Activated naive CD4-positive, alpha-beta T cell treated with anti-CD3 and anti-CD28 coated beads for 36 hours (primary cell): ENCODE measurements at regions not wholly inside any gene's neighbourhood (a gene's known extent, or its start where the extent isn't known, plus 50 kb on each side); places are given as distances from the start of the nearest gene placed in this dataset.

Experiments
- CTCF ChIA-PET: fragments of 350-600 bp; sonication (Branson Sonifier 250); formaldehyde crosslinking; loops from one replicate; lab custom pipeline; 2021; ENCODE audit warnings: antibody characterized with exemption; lab: Charles Lee
- DNase-seq: peaks from one replicate; pipeline ENCODE4 v3.0.0-alpha.2; 2020
- H3K27ac Mint-ChIP-seq: one replicate; pipeline ENCODE4 v1.8.0; 2021; ENCODE audit warnings: mild to moderate bottlenecking, mixed read lengths
- H3K27me3 Mint-ChIP-seq: one replicate; pipeline ENCODE4 v1.8.0; 2021; ENCODE audit warnings: low read depth, mixed read lengths
- H3K36me3 Mint-ChIP-seq: one replicate; pipeline ENCODE4 v1.8.0; 2021; ENCODE audit warnings: low read depth, mixed read lengths
- H3K4me1 Mint-ChIP-seq: one replicate; pipeline ENCODE4 v1.8.0; 2021; ENCODE audit warnings: low read depth, mixed read lengths
- H3K4me3 Mint-ChIP-seq: one replicate; pipeline ENCODE4 v1.8.0; 2021; ENCODE audit warnings: mild to moderate bottlenecking, moderate library complexity, mixed read lengths
- H3K9me3 Mint-ChIP-seq: one replicate; pipeline ENCODE4 v1.8.0; 2021; ENCODE audit warnings: mixed read lengths
- intact Hi-C: fragments of 100-400 bp; cut with micrococcal nuclease; formaldehyde crosslinking; loops from one replicate; pipeline ENCODE4 v1.15.1; 2023

- H3K4me3 Mint-ChIP-seq, result no peak overlapping the region
- no peaks in the 10 kb centered on the region for H3K9me3 Mint-ChIP-seq
- H3K36me3 Mint-ChIP-seq, result no peaks in the 10 kb centered on the region
- H3K27me3 Mint-ChIP-seq, result peaks cover 54% of the 10 kb centered on the region
- CTCF ChIA-PET, result no interaction called here
- H3K4me1 Mint-ChIP-seq, result peaks cover 8% of the 10 kb centered on the region
- H3K27ac Mint-ChIP-seq, result no peak overlapping the region
- DNase-seq, result no peak
- intact Hi-C loops, result no loop called here
Measured at GRCh38 chr6:41467061-41467460, 79.1 kb upstream of the FOXP4 start.

- Mint-ChIP-seq H3K9me3 (no peaks in the 10 kb centered on the region), H3K36me3 (no peaks in the 10 kb centered on the region), H3K4me1 (peaks cover 8% of the 10 kb centered on the region), H3K4me3 (no peak overlapping the region), H3K27me3 (peaks cover 54% of the 10 kb centered on the region), H3K27ac (no peak overlapping the region)
- DNase-seq, result no peak
- intact Hi-C loops, result no loop called here
- CTCF ChIA-PET, result no interaction called here
Measured at GRCh38 chr6:41467627-41468404, 78.4 kb upstream of the FOXP4 start.

GRCh38 chr6:41469156-41470028, 76.8 kb upstream of the FOXP4 start:
- Mint-ChIP-seq H3K4me3 (peak overlapping the region; percentile 47), H3K27ac (no peak overlapping the region), H3K36me3 (no peaks in the 10 kb centered on the region), H3K9me3 (no peaks in the 10 kb centered on the region), H3K4me1 (peaks cover 8% of the 10 kb centered on the region), H3K27me3 (peaks cover 49% of the 10 kb centered on the region)
- CTCF ChIA-PET, result interaction anchor here (0.7 to 0.9 kb wide), 4 partner anchors 26 to 93 kb away, joined by 3 read pairs; no protein-coding TSS in a partner anchor
- intact Hi-C loops, result no loop called here
- no peak for DNase-seq

GRCh38 chr6:41470029-41470330, 76.2 kb upstream of the FOXP4 start:
- no peak for DNase-seq
- peaks cover 8% of the 10 kb centered on the region for H3K4me1 Mint-ChIP-seq
- CTCF ChIA-PET, result interaction anchor here (0.7 to 0.9 kb wide), 4 partner anchors 27 to 93 kb away, joined by 3 read pairs; no protein-coding TSS in a partner anchor
- H3K27me3 Mint-ChIP-seq, result peaks cover 46% of the 10 kb centered on the region
- H3K4me3 Mint-ChIP-seq, result peak overlapping the region; percentile 47
- no peaks in the 10 kb centered on the region for H3K9me3 Mint-ChIP-seq
- H3K27ac Mint-ChIP-seq, result no peak overlapping the region
- intact Hi-C loops, result no loop called here
- no peaks in the 10 kb centered on the region for H3K36me3 Mint-ChIP-seq

DNA sequence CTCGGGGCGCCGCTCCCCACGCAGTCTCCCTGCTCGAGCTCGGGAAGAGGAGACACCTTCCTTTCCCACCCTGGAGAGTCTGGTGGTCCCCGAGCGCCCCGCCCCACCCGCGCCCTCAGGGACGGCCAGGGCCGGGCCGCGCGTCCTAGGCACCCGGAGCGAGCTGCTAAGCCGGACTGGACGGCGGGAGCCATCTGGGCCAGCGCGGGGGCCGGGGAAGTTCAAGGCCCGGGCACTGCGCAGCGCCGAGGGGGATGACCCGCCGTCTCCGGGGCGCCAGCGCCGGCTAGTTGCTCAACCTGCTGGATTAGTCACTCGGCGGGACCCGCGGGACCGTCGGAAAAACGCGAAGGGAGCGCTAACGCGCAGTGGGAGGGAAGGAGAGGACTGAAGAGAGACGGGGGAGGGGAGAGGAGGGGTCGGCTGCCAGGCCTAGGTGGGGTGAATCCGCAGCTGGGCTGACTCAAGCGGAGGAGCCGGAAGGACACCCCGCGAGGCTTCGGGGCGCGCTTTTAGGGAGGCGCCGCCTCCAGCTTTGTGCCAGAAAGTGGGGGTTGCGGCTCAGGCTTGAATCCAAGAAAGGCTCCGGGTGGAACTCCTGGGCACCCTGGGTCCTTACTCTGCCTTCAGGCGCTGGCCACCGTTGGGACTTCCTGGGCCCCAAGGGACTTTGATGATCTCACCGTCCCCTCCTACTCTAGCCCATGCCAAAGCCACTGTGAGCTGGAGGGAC, 75.7 kb upstream of the FOXP4 start:
- intact Hi-C loops, result no loop called here
- peak; percentile 37 for DNase-seq
- H3K4me3 Mint-ChIP-seq, result no peak overlapping the region

GRCh38 chr6:41471064-41471895, 74.9 kb upstream of the FOXP4 start:
- H3K36me3 Mint-ChIP-seq, result no peaks in the 10 kb centered on the region
- peaks cover 8% of the 10 kb centered on the region for H3K4me1 Mint-ChIP-seq
- intact Hi-C loops, result no loop called here
- no peak overlapping the region for H3K4me3 Mint-ChIP-seq
- no peak for DNase-seq
- H3K9me3 Mint-ChIP-seq, result no peaks in the 10 kb centered on the region
- peaks cover 43% of the 10 kb centered on the region for H3K27me3 Mint-ChIP-seq
- no peak overlapping the region for H3K27ac Mint-ChIP-seq
- CTCF ChIA-PET, result interaction anchor here (0.8 kb wide), 1 partner anchor 13 kb away, joined by 3 read pairs; no protein-coding TSS in a partner anchor

More for the DNA sequence above, 75.7 kb upstream of the FOXP4 start:
- Mint-ChIP-seq H3K27me3 (peaks cover 46% of the 10 kb centered on the region), H3K9me3 (no peaks in the 10 kb centered on the region), H3K27ac (no peak overlapping the region), H3K4me1 (peaks cover 8% of the 10 kb centered on the region), H3K36me3 (no peaks in the 10 kb centered on the region)
- CTCF ChIA-PET, result interaction anchor here (0.7 to 0.9 kb wide), 4 partner anchors 27 to 94 kb away, joined by 3 read pairs; no protein-coding TSS in a partner anchor

- H3K4me3 Mint-ChIP-seq, result no peak overlapping the region
- H3K27ac Mint-ChIP-seq, result no peak overlapping the region
- DNase-seq, result no peak
- H3K9me3 Mint-ChIP-seq, result no peaks in the 10 kb centered on the region
- H3K36me3 Mint-ChIP-seq, result no peaks in the 10 kb centered on the region
- peaks cover 43% of the 10 kb centered on the region for H3K27me3 Mint-ChIP-seq
- CTCF ChIA-PET, result interaction anchor here (2.0 kb wide), 1 partner anchor 49 kb away, joined by 6 read pairs; no protein-coding TSS in a partner anchor
- intact Hi-C loops, result no loop called here
- H3K4me1 Mint-ChIP-seq, result peaks cover 8% of the 10 kb centered on the region
Measured at GRCh38 chr6:41474213-41474933, 71.8 kb upstream of the FOXP4 start.

GRCh38 chr6:41475164-41475563, 71.0 kb upstream of the FOXP4 start:
- H3K27me3 Mint-ChIP-seq, result peaks cover 36% of the 10 kb centered on the region
- no peaks in the 10 kb centered on the region for H3K9me3 Mint-ChIP-seq
- CTCF ChIA-PET, result interaction anchor here (2.0 kb wide), 1 partner anchor 49 kb away, joined by 6 read pairs; no protein-coding TSS in a partner anchor
- intact Hi-C loops, result no loop called here
- no peak for DNase-seq
- H3K27ac Mint-ChIP-seq, result no peak overlapping the region
- no peak overlapping the region for H3K4me3 Mint-ChIP-seq
- peaks cover 2% of the 10 kb centered on the region for H3K4me1 Mint-ChIP-seq
- no peaks in the 10 kb centered on the region for H3K36me3 Mint-ChIP-seq

GRCh38 chr6:41475737-41476357, 70.3 kb upstream of the FOXP4 start:
- no peak overlapping the region for H3K4me3 Mint-ChIP-seq
- intact Hi-C loops, result no loop called here
- DNase-seq, result no peak
- H3K36me3 Mint-ChIP-seq, result no peaks in the 10 kb centered on the region
- peaks cover 31% of the 10 kb centered on the region for H3K27me3 Mint-ChIP-seq
- H3K9me3 Mint-ChIP-seq, result no peaks in the 10 kb centered on the region
- no peak overlapping the region for H3K27ac Mint-ChIP-seq
- no peaks in the 10 kb centered on the region for H3K4me1 Mint-ChIP-seq
- CTCF ChIA-PET, result interaction anchor here (2.0 kb wide), 1 partner anchor 50 kb away, joined by 6 read pairs; no protein-coding TSS in a partner anchor

GRCh38 chr6:41476401-41476800, 69.8 kb upstream of the FOXP4 start:
- Mint-ChIP-seq H3K27me3 (peaks cover 26% of the 10 kb centered on the region), H3K36me3 (no peaks in the 10 kb centered on the region), H3K9me3 (no peaks in the 10 kb centered on the region), H3K4me1 (no peaks in the 10 kb centered on the region), H3K4me3 (no peak overlapping the region), H3K27ac (no peak overlapping the region)
- intact Hi-C loops, result no loop called here
- CTCF ChIA-PET, result interaction anchor here (2.0 kb wide), 1 partner anchor 51 kb away, joined by 6 read pairs; no protein-coding TSS in a partner anchor
- no peak for DNase-seq
